ENCODE measurements at regions not wholly inside any gene's neighbourhood (a gene's known extent, or its start where the extent isn't known, plus 50 kb on each side); places are given as distances from the start of the nearest gene placed in this dataset.

GRCh38 chr7:41793556-41793955, 90.7 kb upstream of the INHBA start:
- DNase-seq (ENCODE audit: low read depth) = no peak

GRCh38 chr7:41792120-41792519, 89.2 kb upstream of the INHBA start:
- no peak for DNase-seq (ENCODE audit: low read depth)

GRCh38 chr7:41788556-41788955, 85.7 kb upstream of the INHBA start:
- no peak for DNase-seq (ENCODE audit: low read depth)

- DNase-seq (ENCODE audit: low read depth) = no peak
Measured at GRCh38 chr7:41787651-41788350, 84.9 kb upstream of the INHBA start.

- DNase-seq (ENCODE audit: low read depth) = no peak
Measured at GRCh38 chr7:41786944-41787343, 84.1 kb upstream of the INHBA start.

GRCh38 chr7:41786404-41786803, 83.5 kb upstream of the INHBA start:
- no peak for DNase-seq (ENCODE audit: low read depth)

- DNase-seq (ENCODE audit: low read depth) = no peak
Measured at GRCh38 chr7:41785840-41786239, 83.0 kb upstream of the INHBA start.

- no peak for DNase-seq (ENCODE audit: low read depth)
Measured at GRCh38 chr7:41785265-41785664, 82.4 kb upstream of the INHBA start.

GRCh38 chr7:41779918-41780317, 77.0 kb upstream of the INHBA start:
- DNase-seq (ENCODE audit: low read depth) = no peak

- no peak for DNase-seq (ENCODE audit: low read depth)
Measured at GRCh38 chr7:41777894-41778596, 75.2 kb upstream of the INHBA start.

- no peak for DNase-seq (ENCODE audit: low read depth)
Measured at GRCh38 chr7:41774966-41775365, 72.1 kb upstream of the INHBA start.

- no peak for DNase-seq (ENCODE audit: low read depth)
Measured at GRCh38 chr7:41773756-41774155, 70.9 kb upstream of the INHBA start.

GRCh38 chr7:41771717-41772116, 68.8 kb upstream of the INHBA start:
- DNase-seq (ENCODE audit: low read depth) = no peak

- no peak for DNase-seq (ENCODE audit: low read depth)
Measured at GRCh38 chr7:41769162-41769561, 66.3 kb upstream of the INHBA start.

GRCh38 chr7:41763626-41764025, 60.7 kb upstream of the INHBA start:
- DNase-seq (ENCODE audit: low read depth) = no peak

- DNase-seq (ENCODE audit: low read depth) = no peak
Measured at GRCh38 chr7:41762641-41763040, 59.8 kb upstream of the INHBA start.

- DNase-seq (ENCODE audit: low read depth) = no peak
Measured at GRCh38 chr7:41760293-41760692, 57.4 kb upstream of the INHBA start.

GRCh38 chr7:41758321-41758720, 55.4 kb upstream of the INHBA start:
- no peak for DNase-seq (ENCODE audit: low read depth)

GRCh38 chr7:41756650-41757182, 53.8 kb upstream of the INHBA start:
- no peak for DNase-seq (ENCODE audit: low read depth)

- DNase-seq (ENCODE audit: low read depth) = no peak
Measured at GRCh38 chr7:41755096-41755495, 52.2 kb upstream of the INHBA start.

GRCh38 chr7:41754046-41754445, 51.2 kb upstream of the INHBA start:
- no peak for DNase-seq (ENCODE audit: low read depth)

Data from stimulated activated CD8-positive, alpha-beta memory T cell treated with anti-CD3 and anti-CD28 coated beads, Interleukin-7, amount 100 ng/mL, for 24 hours (primary cell).